ENCODE measurements at regions not wholly inside any gene's neighbourhood (a gene's known extent, or its start where the extent isn't known, plus 50 kb on each side); places are given as distances from the start of the nearest gene placed in this dataset.

DNA sequence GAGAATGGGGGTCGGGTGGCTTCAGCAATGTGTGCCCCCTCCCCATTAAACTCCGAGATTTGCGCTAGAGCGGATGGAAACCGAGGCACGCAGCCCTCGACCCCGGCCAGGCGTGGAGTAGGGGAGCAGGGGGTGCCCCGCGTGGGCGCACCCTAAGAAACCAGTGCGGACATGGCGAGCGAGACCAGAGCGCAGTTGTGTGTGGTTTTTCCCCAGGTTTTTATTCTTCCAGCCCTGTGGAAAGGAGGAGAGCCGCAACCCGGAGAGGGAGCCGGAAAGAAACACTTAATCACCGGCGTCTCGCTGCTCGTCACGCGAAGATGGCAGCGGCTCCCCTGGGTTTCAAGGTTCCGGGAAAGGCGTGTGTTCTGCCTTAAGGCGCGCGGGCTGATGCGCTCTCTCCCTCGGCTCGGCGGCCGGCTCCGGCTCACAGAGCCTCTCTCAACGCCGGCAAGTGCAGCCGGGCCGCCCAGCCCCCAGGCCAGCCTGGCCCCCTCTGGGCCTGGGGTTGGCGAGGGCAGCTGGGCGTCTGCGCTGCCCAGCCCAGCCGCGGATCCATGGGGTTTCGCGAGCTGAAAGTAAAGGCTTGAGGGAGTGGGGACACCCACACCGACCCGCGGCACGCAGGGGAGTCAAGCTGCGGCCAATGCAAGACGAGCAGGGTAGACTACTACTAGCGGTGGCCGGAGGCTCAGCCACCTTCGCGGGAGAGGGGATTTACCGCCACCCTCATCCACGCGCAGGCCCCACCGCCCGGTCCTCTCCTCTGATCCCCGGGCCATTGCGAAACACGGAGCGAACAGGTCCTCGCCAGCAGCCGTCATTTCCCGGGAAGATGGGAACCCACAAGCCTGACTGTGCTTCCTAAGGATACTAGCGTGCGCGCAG lies 74.0 kb upstream of the BCOR start:
- CTCF ChIA-PET, result no interaction called here
- WGBS (ENCODE audit: missing lambda C conversion rate), result 95% methylated on average over 27 of the region's 73 CpGs
- no peak for ATAC-seq

DNA sequence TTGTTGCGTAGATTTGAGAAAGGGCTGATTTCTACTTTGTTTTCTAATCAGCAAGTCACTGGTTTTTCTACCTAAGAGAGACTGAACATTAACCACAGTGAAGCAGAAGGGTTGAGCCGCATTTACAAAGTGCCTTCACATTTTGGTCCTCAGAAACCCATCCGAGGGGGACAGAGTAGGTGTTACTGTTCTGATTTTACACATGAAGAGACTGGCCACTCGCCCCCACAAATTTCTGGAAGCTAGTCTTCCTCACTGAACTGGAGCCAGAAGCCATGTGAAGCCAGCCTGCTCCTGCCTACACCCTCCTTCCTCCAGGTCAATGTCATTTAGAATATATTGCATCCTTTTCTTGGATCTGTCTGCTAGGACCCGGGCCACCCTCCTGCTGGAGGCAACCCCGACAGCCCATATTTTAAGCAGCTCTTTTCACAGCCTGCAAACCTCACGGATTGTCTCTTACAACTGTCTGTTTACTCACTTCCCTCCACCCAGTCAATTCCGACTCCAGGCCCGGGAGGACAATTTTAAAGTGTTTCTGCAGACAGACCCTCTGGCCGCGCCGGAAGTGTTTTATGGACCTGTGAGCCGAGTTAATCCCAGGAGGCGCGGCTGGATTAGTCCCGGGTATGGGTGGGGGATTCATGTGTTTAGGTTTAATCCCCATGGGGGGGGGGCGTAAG lies 73.2 kb upstream of the BCOR start:
- 67% methylated on average over 8 of the region's 17 CpGs for WGBS (ENCODE audit: missing lambda C conversion rate)
- no peak for FAIRE-seq

More for the DNA sequence above, 74.0 kb upstream of the BCOR start:
- H3K27ac ChIP-seq, result no peak overlapping the region
- no peak overlapping the region for H3K4me3 ChIP-seq
- no peak for FAIRE-seq
- peaks cover 10% of the 10 kb centered on the region for H3K4me1 ChIP-seq
- no peaks in the 10 kb centered on the region for H3K9me3 ChIP-seq
- TF ChIP-seq NR3C1 (IDR thresholded peaks at IDR 0.05) (no peak), HOXA7 (CRISPR knock-in tag; IDR thresholded peaks at IDR 0.05) (no peak), CEBPB (IDR thresholded peaks at IDR 0.05) (0 out of 4 replicates have a peak, but pooled peaks of 1 of the 2 experiments have one; percentile 10), RFX5 (IDR thresholded peaks at IDR 0.05) (no peak), JUNB (IDR thresholded peaks at IDR 0.05) (no peak), BHLHE40 (IDR thresholded peaks at IDR 0.05; ENCODE audit: low read depth, low read length) (no peak), FOSL2 (IDR thresholded peaks at IDR 0.05) (no peak), FOSL2 (CRISPR knock-in tag; IDR thresholded peaks at IDR 0.05) (no peak)
- TF ChIP-seq, protein P1, sequence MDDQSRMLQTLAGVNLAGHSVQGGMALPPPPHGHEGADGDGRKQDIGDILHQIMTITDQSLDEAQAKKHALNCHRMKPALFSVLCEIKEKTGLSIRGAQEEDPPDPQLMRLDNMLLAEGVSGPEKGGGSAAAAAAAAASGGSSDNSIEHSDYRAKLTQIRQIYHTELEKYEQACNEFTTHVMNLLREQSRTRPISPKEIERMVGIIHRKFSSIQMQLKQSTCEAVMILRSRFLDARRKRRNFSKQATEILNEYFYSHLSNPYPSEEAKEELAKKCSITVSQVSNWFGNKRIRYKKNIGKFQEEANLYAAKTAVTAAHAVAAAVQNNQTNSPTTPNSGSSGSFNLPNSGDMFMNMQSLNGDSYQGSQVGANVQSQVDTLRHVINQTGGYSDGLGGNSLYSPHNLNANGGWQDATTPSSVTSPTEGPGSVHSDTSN (IDR thresholded peaks at IDR 0.05), result no peak
- H3K4me2 ChIP-seq, result no peak overlapping the region
- POLR2A ChIA-PET, result no interaction called here
- no peak for DNase-seq (ENCODE audit: low read depth in 1 of 2, low spot score in 1 of 2)

More for the DNA sequence above, 73.2 kb upstream of the BCOR start:
- CTCF ChIA-PET, result no interaction called here
- H3K4me1 ChIP-seq, result peaks cover 10% of the 10 kb centered on the region
- POLR2A ChIA-PET, result interaction anchor here (0.7 kb wide), 1 partner anchor 345 kb away, joined by 3 read pairs; no protein-coding TSS in a partner anchor
- ATAC-seq (no peak), DNase-seq (ENCODE audit: low read depth in 1 of 2, low spot score in 1 of 2) (no peak)
- H3K27ac ChIP-seq, result no peak overlapping the region
- TF ChIP-seq CHD4 (IDR thresholded peaks at IDR 0.05; ENCODE audit: borderline replicate concordance) (no peak), PHF8 (IDR thresholded peaks at IDR 0.05; ENCODE audit: borderline replicate concordance, low read depth) (no peak), REST (IDR thresholded peaks at IDR 0.05) (no peak), ZFP36 (IDR thresholded peaks at IDR 0.05; ENCODE audit: borderline replicate concordance, partially characterized antibody) (no peak), ZNF302 (CRISPR knock-in tag; IDR thresholded peaks at IDR 0.05) (no peak), HOXB5 (CRISPR knock-in tag; IDR thresholded peaks at IDR 0.05) (no peak), HOXB13 (CRISPR knock-in tag; IDR thresholded peaks at IDR 0.05; ENCODE audit: low read depth) (no peak), NPAS2 (CRISPR knock-in tag; IDR thresholded peaks at IDR 0.05; ENCODE audit: borderline replicate concordance) (no peak), FOSL2 (IDR thresholded peaks at IDR 0.05) (no peak), FOSL2 (CRISPR knock-in tag; IDR thresholded peaks at IDR 0.05) (no peak), GATA3 (IDR thresholded peaks at IDR 0.05; ENCODE audit: borderline replicate concordance) (no peak), KDM5A (IDR thresholded peaks at IDR 0.05) (no peak), CEBPB (IDR thresholded peaks at IDR 0.05) (no peak), FOSB (CRISPR knock-in tag; IDR thresholded peaks at IDR 0.05) (no peak)
- TF ChIP-seq, protein P2, sequence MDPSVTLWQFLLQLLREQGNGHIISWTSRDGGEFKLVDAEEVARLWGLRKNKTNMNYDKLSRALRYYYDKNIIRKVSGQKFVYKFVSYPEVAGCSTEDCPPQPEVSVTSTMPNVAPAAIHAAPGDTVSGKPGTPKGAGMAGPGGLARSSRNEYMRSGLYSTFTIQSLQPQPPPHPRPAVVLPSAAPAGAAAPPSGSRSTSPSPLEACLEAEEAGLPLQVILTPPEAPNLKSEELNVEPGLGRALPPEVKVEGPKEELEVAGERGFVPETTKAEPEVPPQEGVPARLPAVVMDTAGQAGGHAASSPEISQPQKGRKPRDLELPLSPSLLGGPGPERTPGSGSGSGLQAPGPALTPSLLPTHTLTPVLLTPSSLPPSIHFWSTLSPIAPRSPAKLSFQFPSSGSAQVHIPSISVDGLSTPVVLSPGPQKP (IDR thresholded peaks at IDR 0.05; ENCODE audit: low read depth, low read length), result no peak
- H3K9me3 ChIP-seq, result no peaks in the 10 kb centered on the region
- H3K4me3 ChIP-seq, result no peak overlapping the region
- no peak overlapping the region for H3K4me2 ChIP-seq
